ENCODE measurements at regions not wholly inside any gene's neighbourhood (a gene's known extent, or its start where the extent isn't known, plus 50 kb on each side); places are given as distances from the start of the nearest gene placed in this dataset.

GRCh38 chr4:126057371-126057770 is 742.6 kb downstream of the FAT4 start:
- no peaks in the 10 kb centered on the region for H3K27me3 ChIP-seq (replicated peaks in 1 of 7)
- TF ChIP-seq POLR2A (IDR thresholded peaks at IDR 0.05) (no peak), POLR2AphosphoS5 (IDR thresholded peaks at IDR 0.05) (no peak)
- TF ChIP-seq, protein P1, sequence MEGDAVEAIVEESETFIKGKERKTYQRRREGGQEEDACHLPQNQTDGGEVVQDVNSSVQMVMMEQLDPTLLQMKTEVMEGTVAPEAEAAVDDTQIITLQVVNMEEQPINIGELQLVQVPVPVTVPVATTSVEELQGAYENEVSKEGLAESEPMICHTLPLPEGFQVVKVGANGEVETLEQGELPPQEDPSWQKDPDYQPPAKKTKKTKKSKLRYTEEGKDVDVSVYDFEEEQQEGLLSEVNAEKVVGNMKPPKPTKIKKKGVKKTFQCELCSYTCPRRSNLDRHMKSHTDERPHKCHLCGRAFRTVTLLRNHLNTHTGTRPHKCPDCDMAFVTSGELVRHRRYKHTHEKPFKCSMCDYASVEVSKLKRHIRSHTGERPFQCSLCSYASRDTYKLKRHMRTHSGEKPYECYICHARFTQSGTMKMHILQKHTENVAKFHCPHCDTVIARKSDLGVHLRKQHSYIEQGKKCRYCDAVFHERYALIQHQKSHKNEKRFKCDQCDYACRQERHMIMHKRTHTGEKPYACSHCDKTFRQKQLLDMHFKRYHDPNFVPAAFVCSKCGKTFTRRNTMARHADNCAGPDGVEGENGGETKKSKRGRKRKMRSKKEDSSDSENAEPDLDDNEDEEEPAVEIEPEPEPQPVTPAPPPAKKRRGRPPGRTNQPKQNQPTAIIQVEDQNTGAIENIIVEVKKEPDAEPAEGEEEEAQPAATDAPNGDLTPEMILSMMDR (IDR thresholded peaks at IDR 0.05 in 8 of 11, conservative IDR thresholded peaks at IDR 0.05 in 3 of 11) = no peak
- H3K4me3 ChIP-seq = no peak overlapping the region
- no peaks in the 10 kb centered on the region for H3K36me3 ChIP-seq
- peaks cover 0 to 3% (median 0%) of the 10 kb centered on the region in 8 donors for H3K9me3 ChIP-seq
- DNase-seq = no peak
- intact Hi-C loops (cut with DNase I; ENCODE audit: low total_unique reads) = no loop called here
- H3K4me1 ChIP-seq = no peaks in the 10 kb centered on the region
- no peak overlapping the region for H3K27ac ChIP-seq

DNA sequence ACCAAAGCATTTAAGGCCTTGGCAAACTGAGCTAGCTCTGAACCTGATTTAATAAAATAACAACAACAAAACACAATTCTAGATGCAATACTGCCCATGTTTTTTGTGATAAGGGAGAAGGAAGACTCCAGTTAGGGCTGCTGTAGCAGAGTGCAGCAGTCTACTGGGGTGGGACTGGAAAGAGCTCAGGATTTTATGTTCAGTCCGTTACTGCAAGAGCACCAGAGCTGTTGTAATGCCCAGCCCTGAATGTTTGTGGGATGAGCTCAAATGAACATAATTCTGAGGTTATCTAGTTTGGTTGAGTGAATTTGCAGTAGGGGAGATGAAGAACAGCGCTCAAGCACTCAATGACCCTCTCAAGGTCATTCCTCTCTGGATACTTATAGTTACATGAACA is 743.8 kb downstream of the FAT4 start:
- Histone ChIP-seq H3K27ac (no peak overlapping the region), H3K4me3 (no peak overlapping the region), H3K9me3 (peaks cover 0 to 6% (median 2%) of the 10 kb centered on the region in 8 donors), H3K36me3 (no peaks in the 10 kb centered on the region), H3K27me3 (replicated peaks in 1 of 7) (no peaks in the 10 kb centered on the region), H3K4me1 (no peaks in the 10 kb centered on the region)
- intact Hi-C loops (cut with DNase I; ENCODE audit: low total_unique reads) = no loop called here
- WGBS, 5 donors = 62 to 86% (median 83%) methylated on average over 2 of the region's 2 CpGs
- DNase-seq = no peak
- TF ChIP-seq POLR2A (IDR thresholded peaks at IDR 0.05) = no peak
- TF ChIP-seq, protein P1 (IDR thresholded peaks at IDR 0.05 in 8 of 11, conservative IDR thresholded peaks at IDR 0.05 in 3 of 11) = no peak
- TF ChIP-seq POLR2AphosphoS5 (IDR thresholded peaks at IDR 0.05) = no peak

GRCh38 chr4:126061655-126062054 is 746.9 kb downstream of the FAT4 start:
- no peak for DNase-seq
- Histone ChIP-seq H3K36me3 (no peaks in the 10 kb centered on the region), H3K27me3 (replicated peaks in 1 of 7) (no peaks in the 10 kb centered on the region), H3K9me3 (peaks cover 0 to 6% (median 3%) of the 10 kb centered on the region in 8 donors), H3K4me1 (no peaks in the 10 kb centered on the region), H3K27ac (no peak overlapping the region), H3K4me3 (no peak overlapping the region)
- 82 to 91% (median 89%) methylated on average over 4 of the region's 4 CpGs for WGBS, 5 donors
- TF ChIP-seq POLR2A (IDR thresholded peaks at IDR 0.05) = no peak
- TF ChIP-seq, protein P1 (IDR thresholded peaks at IDR 0.05 in 8 of 11, conservative IDR thresholded peaks at IDR 0.05 in 3 of 11) = no peak
- no peak for TF ChIP-seq POLR2AphosphoS5 (IDR thresholded peaks at IDR 0.05)
- intact Hi-C loops (cut with DNase I; ENCODE audit: low total_unique reads) = no loop called here

GRCh38 chr4:126065016-126065415 is 750.3 kb downstream of the FAT4 start:
- no peaks in the 10 kb centered on the region for H3K36me3 ChIP-seq
- H3K27ac ChIP-seq = no peak overlapping the region
- intact Hi-C loops (cut with DNase I; ENCODE audit: low total_unique reads) = no loop called here
- no peaks in the 10 kb centered on the region for H3K27me3 ChIP-seq (replicated peaks in 1 of 7)
- peaks cover 0 to 6% (median 1%) of the 10 kb centered on the region in 8 donors for H3K9me3 ChIP-seq
- TF ChIP-seq POLR2AphosphoS5 (IDR thresholded peaks at IDR 0.05) (no peak), POLR2A (IDR thresholded peaks at IDR 0.05) (no peak)
- TF ChIP-seq, protein P1 (IDR thresholded peaks at IDR 0.05 in 8 of 11, conservative IDR thresholded peaks at IDR 0.05 in 3 of 11) = no peak
- no peak for DNase-seq
- no peak overlapping the region for H3K4me3 ChIP-seq
- no peaks in the 10 kb centered on the region for H3K4me1 ChIP-seq

Data from spleen (tissue), 11 donors.